ENCODE measurements at regions not wholly inside any gene's neighbourhood (a gene's known extent, or its start where the extent isn't known, plus 50 kb on each side); places are given as distances from the start of the nearest gene placed in this dataset.

GRCh38 chr3:95464346-95464745 is 1350.0 kb upstream of the EPHA6 start:
- DNase-seq (ENCODE audit: extremely low read depth, low read depth), result no peak
- TF ChIP-seq CTCF (IDR thresholded peaks at IDR 0.05; ENCODE audit: low read depth, low read length), result no peak

GRCh38 chr3:95468331-95468730 is 1346.1 kb upstream of the EPHA6 start:
- no peak for DNase-seq (ENCODE audit: extremely low read depth, low read depth)

GRCh38 chr3:95474338-95474737 is 1340.1 kb upstream of the EPHA6 start:
- TF ChIP-seq CTCF (IDR thresholded peaks at IDR 0.05; ENCODE audit: low read depth, low read length), result no peak
- no peak for DNase-seq (ENCODE audit: extremely low read depth, low read depth)

More at GRCh38 chr3:95468331-95468730, 1346.1 kb upstream of the EPHA6 start:
- TF ChIP-seq CTCF (IDR thresholded peaks at IDR 0.05; ENCODE audit: low read depth, low read length), result no peak

- TF ChIP-seq CTCF (IDR thresholded peaks at IDR 0.05; ENCODE audit: low read depth, low read length), result no peak
- DNase-seq (ENCODE audit: extremely low read depth, low read depth), result no peak
These were observed 1337.9 kb upstream of the EPHA6 start for GRCh38 chr3:95476534-95476933.

- DNase-seq (ENCODE audit: extremely low read depth, low read depth), result no peak
- no peak for TF ChIP-seq CTCF (IDR thresholded peaks at IDR 0.05; ENCODE audit: low read depth, low read length)
These were observed 1308.2 kb upstream of the EPHA6 start for GRCh38 chr3:95506174-95506573.

GRCh38 chr3:95508124-95508523 is 1306.3 kb upstream of the EPHA6 start:
- DNase-seq (ENCODE audit: extremely low read depth, low read depth), result no peak
- TF ChIP-seq CTCF (IDR thresholded peaks at IDR 0.05; ENCODE audit: low read depth, low read length), result no peak

GRCh38 chr3:95511828-95512227 is 1302.6 kb upstream of the EPHA6 start:
- no peak for TF ChIP-seq CTCF (IDR thresholded peaks at IDR 0.05; ENCODE audit: low read depth, low read length)
- DNase-seq (ENCODE audit: extremely low read depth, low read depth), result no peak

Data from AG09319 (cell line).